ENCODE measurements at regions not wholly inside any gene's neighbourhood (a gene's known extent, or its start where the extent isn't known, plus 50 kb on each side); places are given as distances from the start of the nearest gene placed in this dataset.

GRCh38 chr18:73485166-73485565 is 617.4 kb upstream of the NETO1 start:
- Histone ChIP-seq H3K79me2 (ENCODE audit: insufficient read depth, low read length) (no peaks in the 10 kb centered on the region), H3K27ac (ENCODE audit: low read depth, low read length) (no peak overlapping the region), H3K4me3 (ENCODE audit: insufficient read depth, low read length) (no peak overlapping the region), H3K27me3 (ENCODE audit: insufficient read depth, low read length) (no peaks in the 10 kb centered on the region), H3K4me1 (ENCODE audit: insufficient read depth, low read length) (no peaks in the 10 kb centered on the region), H2AFZ (ENCODE audit: low read length) (no peak overlapping the region), H3K4me2 (ENCODE audit: insufficient read depth, low read length) (no peak overlapping the region), H3K36me3 (ENCODE audit: insufficient read depth, low read length) (no peaks in the 10 kb centered on the region), H3K9me3 (ENCODE audit: low read depth, low read length) (no peaks in the 10 kb centered on the region), H4K20me1 (ENCODE audit: insufficient read depth, low read length) (no peaks in the 10 kb centered on the region)
- no peak for DNase-seq (ENCODE audit: insufficient read length, low spot score, missing footprints)
- TF ChIP-seq, protein P1, sequence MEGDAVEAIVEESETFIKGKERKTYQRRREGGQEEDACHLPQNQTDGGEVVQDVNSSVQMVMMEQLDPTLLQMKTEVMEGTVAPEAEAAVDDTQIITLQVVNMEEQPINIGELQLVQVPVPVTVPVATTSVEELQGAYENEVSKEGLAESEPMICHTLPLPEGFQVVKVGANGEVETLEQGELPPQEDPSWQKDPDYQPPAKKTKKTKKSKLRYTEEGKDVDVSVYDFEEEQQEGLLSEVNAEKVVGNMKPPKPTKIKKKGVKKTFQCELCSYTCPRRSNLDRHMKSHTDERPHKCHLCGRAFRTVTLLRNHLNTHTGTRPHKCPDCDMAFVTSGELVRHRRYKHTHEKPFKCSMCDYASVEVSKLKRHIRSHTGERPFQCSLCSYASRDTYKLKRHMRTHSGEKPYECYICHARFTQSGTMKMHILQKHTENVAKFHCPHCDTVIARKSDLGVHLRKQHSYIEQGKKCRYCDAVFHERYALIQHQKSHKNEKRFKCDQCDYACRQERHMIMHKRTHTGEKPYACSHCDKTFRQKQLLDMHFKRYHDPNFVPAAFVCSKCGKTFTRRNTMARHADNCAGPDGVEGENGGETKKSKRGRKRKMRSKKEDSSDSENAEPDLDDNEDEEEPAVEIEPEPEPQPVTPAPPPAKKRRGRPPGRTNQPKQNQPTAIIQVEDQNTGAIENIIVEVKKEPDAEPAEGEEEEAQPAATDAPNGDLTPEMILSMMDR (IDR thresholded peaks at IDR 0.05; ENCODE audit: extremely low read depth, low read depth, low read length), result no peak

DNA sequence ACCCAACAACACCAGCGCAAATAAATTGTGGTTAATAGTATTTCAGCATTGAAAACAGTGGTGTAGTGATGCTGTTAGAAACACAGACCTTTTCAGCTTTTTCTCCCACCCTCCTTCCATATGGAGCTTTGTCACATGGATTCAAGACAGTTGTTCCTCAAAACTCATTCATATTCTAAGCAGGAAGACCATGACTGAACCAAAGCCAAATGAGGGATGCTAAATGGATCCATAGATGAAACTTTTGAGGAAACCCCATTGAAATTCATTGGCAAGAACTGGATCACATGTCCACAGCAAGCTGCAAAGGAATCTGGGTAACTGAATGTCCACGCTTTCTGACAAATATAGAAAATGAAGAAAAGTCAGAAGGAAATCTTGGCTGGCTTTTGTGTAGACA is 615.1 kb upstream of the NETO1 start:
- no peak overlapping the region for H3K4me3 ChIP-seq (ENCODE audit: insufficient read depth, low read length)
- no peaks in the 10 kb centered on the region for H3K79me2 ChIP-seq (ENCODE audit: insufficient read depth, low read length)
- H3K27me3 ChIP-seq (ENCODE audit: insufficient read depth, low read length), result no peaks in the 10 kb centered on the region
- H3K4me2 ChIP-seq (ENCODE audit: insufficient read depth, low read length), result no peak overlapping the region
- H4K20me1 ChIP-seq (ENCODE audit: insufficient read depth, low read length), result no peaks in the 10 kb centered on the region
- H2AFZ ChIP-seq (ENCODE audit: low read length), result no peak overlapping the region
- H3K9me3 ChIP-seq (ENCODE audit: low read depth, low read length), result no peaks in the 10 kb centered on the region
- no peaks in the 10 kb centered on the region for H3K36me3 ChIP-seq (ENCODE audit: insufficient read depth, low read length)
- TF ChIP-seq, protein P1 (IDR thresholded peaks at IDR 0.05; ENCODE audit: extremely low read depth, low read depth, low read length), result no peak
- H3K27ac ChIP-seq (ENCODE audit: low read depth, low read length), result no peak overlapping the region
- H3K4me1 ChIP-seq (ENCODE audit: insufficient read depth, low read length), result no peaks in the 10 kb centered on the region
- no peak for DNase-seq (ENCODE audit: insufficient read length, low spot score, missing footprints)

DNA sequence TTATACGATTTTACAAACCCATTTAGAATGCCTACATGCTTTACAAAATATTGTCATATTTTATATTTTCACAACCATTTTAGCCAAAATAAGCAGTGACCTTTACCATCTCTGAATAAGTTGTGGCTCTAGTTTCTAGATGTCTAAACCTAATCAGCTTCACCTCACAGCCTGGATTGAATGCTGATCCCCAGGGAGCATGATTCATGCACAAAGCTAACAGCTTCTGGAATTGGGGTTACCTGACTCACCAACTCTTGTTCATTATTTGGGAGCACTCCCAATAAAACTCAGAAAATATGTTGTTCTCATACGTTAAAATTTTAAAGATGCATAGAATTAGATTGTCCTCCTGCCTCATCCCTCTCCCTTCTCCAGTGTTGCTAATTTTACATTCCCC is 611.7 kb upstream of the NETO1 start:
- no peak overlapping the region for H3K4me3 ChIP-seq (ENCODE audit: insufficient read depth, low read length)
- H3K36me3 ChIP-seq (ENCODE audit: insufficient read depth, low read length), result no peaks in the 10 kb centered on the region
- no peaks in the 10 kb centered on the region for H4K20me1 ChIP-seq (ENCODE audit: insufficient read depth, low read length)
- no peak for DNase-seq (ENCODE audit: insufficient read length, low spot score, missing footprints)
- H3K4me1 ChIP-seq (ENCODE audit: insufficient read depth, low read length), result no peaks in the 10 kb centered on the region
- no peak overlapping the region for H3K4me2 ChIP-seq (ENCODE audit: insufficient read depth, low read length)
- no peak overlapping the region for H3K27ac ChIP-seq (ENCODE audit: low read depth, low read length)
- H3K79me2 ChIP-seq (ENCODE audit: insufficient read depth, low read length), result no peaks in the 10 kb centered on the region
- TF ChIP-seq, protein P1 (IDR thresholded peaks at IDR 0.05; ENCODE audit: extremely low read depth, low read depth, low read length), result no peak
- no peak overlapping the region for H2AFZ ChIP-seq (ENCODE audit: low read length)
- H3K27me3 ChIP-seq (ENCODE audit: insufficient read depth, low read length), result no peaks in the 10 kb centered on the region
- no peaks in the 10 kb centered on the region for H3K9me3 ChIP-seq (ENCODE audit: low read depth, low read length)

- Histone ChIP-seq H3K4me2 (ENCODE audit: insufficient read depth, low read length) (no peak overlapping the region), H3K79me2 (ENCODE audit: insufficient read depth, low read length) (no peaks in the 10 kb centered on the region), H3K36me3 (ENCODE audit: insufficient read depth, low read length) (no peaks in the 10 kb centered on the region), H3K4me1 (ENCODE audit: insufficient read depth, low read length) (no peaks in the 10 kb centered on the region), H2AFZ (ENCODE audit: low read length) (no peak overlapping the region), H3K4me3 (ENCODE audit: insufficient read depth, low read length) (no peak overlapping the region), H3K9me3 (ENCODE audit: low read depth, low read length) (no peaks in the 10 kb centered on the region), H3K27me3 (ENCODE audit: insufficient read depth, low read length) (no peaks in the 10 kb centered on the region), H3K27ac (ENCODE audit: low read depth, low read length) (no peak overlapping the region), H4K20me1 (ENCODE audit: insufficient read depth, low read length) (no peaks in the 10 kb centered on the region)
- DNase-seq (ENCODE audit: insufficient read length, low spot score, missing footprints), result no peak
- TF ChIP-seq, protein P1 (IDR thresholded peaks at IDR 0.05; ENCODE audit: extremely low read depth, low read depth, low read length), result no peak
Observed at GRCh38 chr18:73478191-73478590, 610.4 kb upstream of the NETO1 start.

All from osteoblast (primary cell).